ENCODE measurements at regions not wholly inside any gene's neighbourhood (a gene's known extent, or its start where the extent isn't known, plus 50 kb on each side); places are given as distances from the start of the nearest gene placed in this dataset.

DNA sequence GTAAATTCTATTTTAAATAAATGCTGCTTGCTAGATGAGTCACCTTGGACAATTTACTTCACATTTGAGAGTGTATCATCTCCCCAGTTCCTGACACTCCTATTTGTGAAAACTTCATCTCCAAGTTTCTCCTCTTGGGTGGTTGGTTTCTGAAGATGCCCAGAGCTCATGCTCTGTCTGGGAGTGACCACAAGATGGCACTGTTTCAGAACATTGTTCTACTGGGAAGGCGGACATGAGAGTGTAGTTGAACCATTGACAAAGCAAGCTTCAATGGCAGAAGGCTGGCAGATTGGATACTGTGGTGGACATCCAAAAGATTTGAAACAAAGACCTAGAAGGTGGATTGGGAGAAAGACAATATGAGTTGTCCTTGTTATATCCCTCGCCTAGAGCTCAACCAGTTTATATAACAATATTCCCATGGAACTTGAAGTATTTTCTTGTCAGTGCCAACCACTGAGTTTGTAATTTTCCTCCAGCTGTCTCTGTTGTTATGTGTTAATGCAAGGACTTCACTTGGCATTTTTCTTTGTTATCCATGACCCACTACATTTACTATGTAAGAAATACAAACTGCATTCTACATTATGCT lies 234.3 kb upstream of the ANKH start:
- TF ChIP-seq, protein P1, sequence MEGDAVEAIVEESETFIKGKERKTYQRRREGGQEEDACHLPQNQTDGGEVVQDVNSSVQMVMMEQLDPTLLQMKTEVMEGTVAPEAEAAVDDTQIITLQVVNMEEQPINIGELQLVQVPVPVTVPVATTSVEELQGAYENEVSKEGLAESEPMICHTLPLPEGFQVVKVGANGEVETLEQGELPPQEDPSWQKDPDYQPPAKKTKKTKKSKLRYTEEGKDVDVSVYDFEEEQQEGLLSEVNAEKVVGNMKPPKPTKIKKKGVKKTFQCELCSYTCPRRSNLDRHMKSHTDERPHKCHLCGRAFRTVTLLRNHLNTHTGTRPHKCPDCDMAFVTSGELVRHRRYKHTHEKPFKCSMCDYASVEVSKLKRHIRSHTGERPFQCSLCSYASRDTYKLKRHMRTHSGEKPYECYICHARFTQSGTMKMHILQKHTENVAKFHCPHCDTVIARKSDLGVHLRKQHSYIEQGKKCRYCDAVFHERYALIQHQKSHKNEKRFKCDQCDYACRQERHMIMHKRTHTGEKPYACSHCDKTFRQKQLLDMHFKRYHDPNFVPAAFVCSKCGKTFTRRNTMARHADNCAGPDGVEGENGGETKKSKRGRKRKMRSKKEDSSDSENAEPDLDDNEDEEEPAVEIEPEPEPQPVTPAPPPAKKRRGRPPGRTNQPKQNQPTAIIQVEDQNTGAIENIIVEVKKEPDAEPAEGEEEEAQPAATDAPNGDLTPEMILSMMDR (IDR thresholded peaks at IDR 0.05; ENCODE audit: low read length), result peak; percentile 83
- TF ChIP-seq EZH2 (optimal IDR thresholded peaks at IDR 0.05; ENCODE audit: low read depth, low read length) (no peak), EZH2phosphoT487 (IDR thresholded peaks at IDR 0.05; ENCODE audit: low read length) (no peak)

Data from MM.1S (cell line).